ENCODE measurements at regions not wholly inside any gene's neighbourhood (a gene's known extent, or its start where the extent isn't known, plus 50 kb on each side); places are given as distances from the start of the nearest gene placed in this dataset.

- DNase-seq = no peak
These were observed 55.2 kb downstream of the FOS start for GRCh38 chr14:75333606-75334548.

GRCh38 chr14:75334549-75335051 lies 56.0 kb downstream of the FOS start:
- DNase-seq = no peak

GRCh38 chr14:75335571-75335970 lies 56.9 kb downstream of the FOS start:
- peak; percentile 42 for DNase-seq

DNA sequence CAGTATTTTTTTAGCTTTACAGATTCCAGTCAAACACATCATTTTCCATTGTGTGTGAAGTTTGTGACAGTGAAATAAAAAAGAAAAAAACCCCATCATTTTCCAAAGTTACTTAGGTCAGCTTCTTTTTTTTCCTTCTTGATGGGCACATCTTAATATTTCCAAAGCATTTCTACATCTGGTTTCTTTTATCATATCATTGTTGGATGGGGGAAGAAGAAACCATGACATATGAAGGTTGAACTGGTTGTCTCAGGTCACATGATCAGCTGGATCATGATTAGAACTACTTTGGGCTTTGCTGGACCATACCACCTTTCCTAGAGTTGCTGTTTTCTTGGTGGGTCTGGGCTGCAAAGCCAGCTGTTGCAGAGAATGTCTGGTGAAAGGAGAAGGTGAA lies 59.8 kb downstream of the FOS start:
- DNase-seq = no peak

DNA sequence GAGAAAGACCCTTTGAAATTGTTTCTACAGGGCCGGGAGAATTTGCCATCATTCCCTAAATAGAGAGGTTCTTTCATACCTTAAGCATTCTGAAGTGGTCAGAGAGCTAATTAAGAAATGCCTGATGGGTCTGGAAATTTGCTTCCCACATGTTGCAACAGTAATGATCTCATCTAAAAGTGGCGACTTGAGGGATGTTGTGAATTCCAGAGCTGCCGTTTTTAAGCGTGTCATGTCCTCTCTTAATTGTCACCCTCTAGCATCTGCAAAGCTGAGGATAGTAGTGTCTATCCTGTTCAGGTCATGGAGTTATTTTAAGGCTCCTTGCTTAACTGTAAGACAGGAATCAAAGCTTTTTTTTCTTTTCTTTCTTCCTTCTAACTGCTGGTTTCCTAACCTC lies 60.4 kb downstream of the FOS start:
- no peak for DNase-seq

- DNase-seq = peak; percentile 72
These were observed 62.3 kb downstream of the FOS start for GRCh38 chr14:75340921-75341320.

DNA sequence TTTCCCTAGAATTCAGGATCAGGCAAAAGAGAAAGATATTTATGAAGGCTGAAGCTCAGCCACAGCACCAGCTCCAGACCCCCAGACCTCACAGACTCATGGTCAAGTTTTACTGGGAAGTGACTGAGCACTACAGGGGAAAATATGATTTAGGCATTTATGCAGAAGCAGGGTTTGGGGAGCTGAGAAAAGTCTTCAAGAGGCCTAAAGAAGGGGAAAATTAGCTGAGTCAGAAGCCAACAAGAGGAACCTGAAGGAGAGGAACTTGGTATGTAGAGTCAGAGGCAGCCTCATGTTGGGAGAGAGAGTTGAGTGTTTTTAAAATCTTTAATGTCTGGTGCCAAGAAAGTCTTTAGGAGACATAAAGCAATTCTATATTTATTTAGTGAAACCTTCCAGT lies 63.0 kb downstream of the FOS start:
- no peak for DNase-seq

DNA sequence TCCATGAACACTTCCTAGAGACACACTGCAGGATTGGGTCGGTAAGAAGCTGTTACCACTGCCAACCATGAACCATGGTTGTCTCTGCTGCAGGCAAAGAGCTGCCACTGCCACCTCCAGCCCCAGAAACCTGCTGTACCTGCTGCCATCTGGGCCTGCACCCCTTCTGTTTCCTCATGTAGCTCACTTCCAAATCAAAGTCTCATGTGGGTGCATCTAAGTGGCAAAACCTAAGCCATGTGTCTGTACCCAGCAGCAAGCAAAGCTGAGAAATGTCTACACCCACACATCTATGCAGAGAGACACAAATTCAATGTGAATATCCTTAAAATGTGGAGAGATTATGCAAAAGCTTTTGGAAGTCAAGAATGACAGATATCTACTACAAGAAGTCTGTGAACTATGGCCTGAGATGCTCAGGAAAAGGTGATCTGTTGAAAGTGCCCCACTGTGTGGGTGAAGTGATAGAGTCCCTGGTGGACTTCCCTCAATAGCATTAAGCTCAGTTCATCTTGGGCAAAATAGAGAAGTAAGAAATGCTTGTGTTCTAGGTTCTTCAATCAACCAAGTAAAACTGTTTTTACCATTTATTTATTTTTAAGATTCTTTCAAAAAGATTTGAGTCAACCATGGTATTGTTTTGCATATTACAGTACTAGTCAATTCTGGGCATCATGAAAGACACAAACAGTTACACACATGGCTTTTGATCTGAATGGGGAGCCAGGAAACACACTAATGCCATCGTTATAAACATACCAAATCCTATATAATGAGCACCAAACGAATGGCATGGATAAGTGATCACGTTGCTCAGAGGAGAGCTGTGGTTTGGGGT lies 64.4 kb downstream of the FOS start:
- no peak for DNase-seq

DNA sequence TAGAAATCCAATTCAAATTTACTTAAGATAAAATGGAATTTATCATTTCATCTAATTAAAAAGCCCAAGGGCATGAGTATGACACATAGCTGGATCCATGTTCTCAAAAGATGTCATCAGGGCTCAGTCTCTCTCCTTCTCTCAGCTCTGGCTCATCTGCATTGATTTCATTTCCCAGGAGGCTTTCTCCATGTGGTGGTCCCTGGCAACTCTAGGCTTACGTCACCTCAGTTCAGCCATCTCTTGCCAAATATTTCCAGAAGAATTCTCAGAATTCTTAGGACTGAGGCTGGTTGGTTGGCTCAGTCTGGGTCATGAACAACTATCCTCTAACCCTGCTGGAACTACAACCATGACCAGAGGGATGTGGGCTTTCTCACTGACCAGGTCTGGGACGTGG lies 65.3 kb downstream of the FOS start:
- no peak for DNase-seq

DNA sequence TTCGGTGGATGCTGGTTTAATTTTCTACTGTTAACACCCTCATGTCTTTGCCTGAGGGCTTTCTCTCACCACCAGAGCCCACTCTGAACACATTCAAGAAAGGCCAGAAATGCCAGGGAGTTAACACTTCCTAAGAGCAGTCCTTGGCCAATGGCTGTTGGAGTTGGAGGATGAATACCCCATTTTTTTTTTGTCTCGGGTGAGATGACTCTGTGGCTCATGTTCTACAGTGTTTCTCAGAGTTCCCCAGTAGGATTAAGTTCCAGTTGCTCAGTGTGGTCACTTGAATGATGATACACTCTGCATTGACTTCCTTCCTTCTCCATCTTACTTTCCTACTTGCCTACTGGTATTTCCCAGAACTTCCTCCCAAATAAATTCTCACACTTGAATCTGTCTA lies 65.8 kb downstream of the FOS start:
- DNase-seq = no peak

DNA sequence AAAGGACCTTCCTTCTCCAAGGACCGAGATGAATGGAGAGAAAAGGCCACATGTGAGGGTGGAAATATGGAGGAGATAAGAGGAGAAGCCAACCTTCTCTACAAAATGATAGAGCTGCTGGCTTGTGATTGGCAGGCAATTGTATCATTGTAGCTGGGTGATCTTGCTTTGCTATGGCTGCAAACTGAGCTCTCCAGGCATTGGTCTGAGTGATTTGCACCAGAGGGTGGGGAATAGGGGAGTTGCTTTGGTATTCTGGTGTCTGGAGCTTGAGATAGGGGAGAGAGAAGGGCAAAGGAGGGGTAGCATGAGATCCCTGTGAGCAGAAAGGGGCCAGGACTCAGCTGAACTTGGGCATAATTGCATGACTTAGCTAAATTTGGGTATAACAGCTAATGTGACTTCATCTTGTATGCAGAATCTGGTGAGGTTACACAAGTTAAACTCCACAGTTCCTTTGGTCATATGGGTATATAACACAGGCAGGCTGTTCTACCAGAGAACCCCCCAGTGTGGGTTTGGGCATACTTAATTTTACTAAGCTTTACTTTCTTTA lies 72.0 kb downstream of the FOS start:
- no peak for DNase-seq

DNA sequence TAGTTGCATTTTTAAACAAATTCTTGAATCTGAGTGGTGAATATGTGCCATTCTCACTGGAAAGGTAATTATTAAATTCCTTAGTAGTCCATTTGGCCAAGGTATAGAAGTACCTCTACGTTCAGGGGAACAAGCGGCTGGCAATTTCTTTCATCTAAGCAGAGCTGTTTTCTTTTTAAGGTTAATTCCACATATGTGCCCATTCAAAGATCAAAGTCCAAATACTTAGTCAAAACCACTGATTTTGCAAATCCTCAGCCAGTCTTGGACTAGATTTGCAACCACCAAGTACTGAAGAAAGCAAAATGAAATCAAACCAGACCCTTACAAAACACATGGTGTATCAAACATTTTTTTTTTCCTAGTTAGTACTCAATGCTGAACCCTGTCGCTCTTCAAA lies 68.7 kb upstream of the JDP2 start:
- no peak for DNase-seq

- DNase-seq = no peak
These were observed 66.8 kb upstream of the JDP2 start for GRCh38 chr14:75361041-75361440.

DNA sequence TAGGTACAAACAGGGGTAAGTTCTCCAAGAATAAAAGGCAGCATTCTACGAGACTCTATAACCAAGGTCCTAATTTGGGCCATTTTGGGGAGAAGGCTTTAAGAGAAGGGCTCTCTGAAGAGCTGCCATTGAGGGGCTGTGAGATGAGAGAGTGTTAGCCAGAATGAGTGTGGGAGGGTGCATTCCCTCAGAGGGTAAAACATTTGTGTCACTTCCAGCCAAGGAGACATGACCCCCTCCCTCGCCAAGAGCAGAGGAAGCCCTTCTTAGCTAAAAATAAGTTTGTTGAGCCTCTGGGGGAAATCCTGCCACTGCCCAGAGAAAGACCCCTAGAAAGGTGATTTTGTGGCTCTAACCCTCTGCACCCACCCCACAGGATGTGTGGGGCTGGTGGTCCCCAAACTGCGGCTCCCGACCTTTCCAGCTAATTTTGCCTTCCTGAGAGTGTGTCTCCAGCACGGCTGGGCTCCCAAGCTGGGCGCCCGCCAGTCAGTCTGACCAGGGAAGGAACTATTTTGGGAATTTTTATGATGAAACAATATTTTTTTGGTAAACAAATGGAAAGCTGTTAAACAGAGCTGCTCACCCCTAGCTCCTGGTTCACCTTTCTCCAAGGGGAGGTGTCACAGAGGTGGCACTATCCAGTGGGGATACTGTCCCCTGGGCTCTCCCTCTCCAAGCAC lies 65.9 kb upstream of the JDP2 start:
- DNase-seq = no peak

GRCh38 chr14:75363130-75363529 lies 64.7 kb upstream of the JDP2 start:
- DNase-seq = no peak

DNA sequence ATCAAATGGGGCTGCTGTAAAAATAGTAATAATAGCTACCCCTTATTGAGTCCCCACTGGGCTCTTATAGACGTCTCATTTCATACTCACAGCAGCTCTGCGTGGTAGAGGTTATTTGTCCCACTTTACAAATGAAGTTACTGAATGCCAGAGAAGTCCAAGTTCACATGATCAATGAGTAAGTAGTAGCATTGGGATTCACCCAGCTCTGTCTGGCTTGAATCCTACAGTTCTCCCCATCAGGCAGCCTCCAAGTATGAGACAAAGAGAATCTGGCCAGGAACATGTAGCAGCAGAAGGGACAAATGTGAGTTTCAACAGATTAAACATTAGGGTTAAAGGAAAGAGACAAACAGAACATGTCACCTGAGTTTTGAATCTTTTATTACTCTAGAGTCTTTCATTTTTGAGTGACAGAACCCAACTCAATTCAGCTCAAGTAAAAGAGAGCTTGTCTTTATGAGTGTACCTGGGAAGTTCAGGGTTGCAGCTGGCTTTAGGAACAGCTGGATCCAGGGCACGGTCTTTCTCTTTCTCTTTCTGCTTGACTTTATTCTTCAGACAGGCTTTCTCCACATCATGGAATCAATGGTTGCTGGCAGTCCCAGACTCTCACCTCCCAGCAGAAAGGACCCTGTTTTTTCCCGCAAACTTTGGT lies 64.1 kb upstream of the JDP2 start:
- no peak for DNase-seq

GRCh38 chr14:75365116-75365515 lies 62.7 kb upstream of the JDP2 start:
- DNase-seq = no peak

DNA sequence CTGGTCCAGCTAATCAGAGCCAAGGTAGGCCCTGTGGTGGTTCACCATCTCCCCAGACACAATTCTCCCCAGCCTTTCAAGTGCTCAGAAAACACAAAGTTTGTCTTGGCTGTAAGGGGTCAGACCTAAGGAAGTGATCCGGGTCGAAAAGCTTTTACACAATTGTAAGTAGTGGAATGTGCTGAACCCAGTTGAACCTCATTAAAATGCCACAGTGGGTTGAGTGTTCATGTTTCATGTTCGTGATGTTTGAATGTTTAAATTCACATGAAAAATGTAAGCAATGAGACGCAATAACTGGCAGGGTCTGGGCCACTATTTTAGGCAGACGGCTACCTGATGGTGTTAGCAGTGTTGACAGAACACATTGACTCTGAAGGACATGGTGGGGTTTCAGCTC lies 60.9 kb upstream of the JDP2 start:
- DNase-seq = no peak

GRCh38 chr14:75368333-75368732 lies 59.5 kb upstream of the JDP2 start:
- DNase-seq = no peak

DNA sequence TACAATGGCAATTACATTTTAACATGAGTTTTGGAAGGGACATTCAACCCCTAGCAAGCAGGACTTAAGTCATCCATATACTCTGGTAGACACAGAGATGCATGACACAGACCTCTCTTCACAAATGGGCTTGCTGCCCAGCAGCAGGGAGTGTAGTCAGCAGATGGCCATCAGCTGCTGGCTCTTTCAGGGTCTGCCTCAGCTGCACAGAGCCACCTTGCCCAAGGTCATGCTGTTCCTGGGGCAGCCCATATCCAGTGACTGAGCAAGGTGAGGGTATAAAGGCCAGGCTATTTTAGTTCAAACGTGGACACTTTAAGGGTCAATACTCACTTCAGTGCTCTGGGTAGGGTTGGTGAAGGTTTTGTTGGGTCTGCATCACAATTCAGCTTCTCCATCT lies 58.3 kb upstream of the JDP2 start:
- no peak for DNase-seq

DNA sequence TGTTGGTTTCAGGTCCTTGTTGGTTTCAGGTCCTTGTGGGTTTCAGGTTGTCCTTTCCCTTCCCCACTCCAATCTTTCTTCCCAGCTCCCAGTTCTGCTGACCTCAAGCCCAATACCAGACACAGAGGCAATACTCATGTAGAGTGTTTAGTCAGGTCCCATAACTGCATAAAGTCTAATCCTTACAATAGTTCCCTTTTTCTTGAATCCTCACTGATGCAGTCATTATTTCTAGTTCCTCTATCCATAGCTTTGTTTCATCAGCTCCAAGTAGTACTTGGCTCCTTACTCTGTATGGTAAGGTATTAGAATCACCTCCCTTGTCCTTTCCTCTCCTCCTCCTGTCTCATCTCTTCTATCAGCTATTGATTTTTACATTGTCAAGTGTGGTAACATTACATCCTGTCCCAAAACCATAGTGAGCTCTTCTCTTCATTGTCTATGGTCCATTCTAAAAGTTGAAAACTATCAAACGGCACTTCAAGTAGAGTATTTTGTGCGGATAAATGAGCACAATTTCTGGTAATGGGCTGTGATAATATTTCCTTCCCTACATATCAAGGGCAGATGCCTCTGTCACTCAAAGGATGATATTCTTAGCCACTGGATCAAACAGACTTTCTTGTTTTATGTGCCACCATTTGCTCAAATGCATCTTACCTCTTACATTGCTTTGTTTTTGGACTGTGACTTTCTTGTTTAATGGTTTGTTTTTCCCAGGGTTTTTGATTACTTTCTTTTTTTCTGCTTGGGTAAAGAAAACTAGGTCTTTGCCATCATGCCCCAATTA lies 57.2 kb upstream of the JDP2 start:
- DNase-seq = no peak

DNA sequence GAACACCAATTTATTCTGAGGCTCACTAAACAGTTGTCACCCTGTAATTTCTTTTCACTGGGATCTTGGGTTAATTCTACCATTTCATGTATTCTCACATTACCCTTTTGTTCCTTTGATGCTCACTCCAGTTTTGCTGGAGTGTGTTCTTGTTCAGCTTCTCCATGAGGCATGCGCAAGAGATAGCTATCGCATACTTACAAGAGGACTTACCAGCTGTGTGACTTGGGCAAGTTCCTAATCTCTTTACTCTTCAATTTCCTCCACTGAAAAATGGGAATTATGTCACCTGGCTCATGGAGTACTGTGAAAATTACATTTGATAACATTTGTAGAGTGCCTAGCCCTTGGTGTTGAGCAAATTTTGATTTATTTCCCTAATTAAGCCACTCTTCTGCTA lies 56.5 kb upstream of the JDP2 start:
- no peak for DNase-seq
